Esophagus muscularis mucosa (tissue), 3 donors: ENCODE measurements at regions not wholly inside any gene's neighbourhood (a gene's known extent, or its start where the extent isn't known, plus 50 kb on each side); places are given as distances from the start of the nearest gene placed in this dataset.

Source experiments
- CTCF ChIP-seq, 3 experiments: fragments of 200-600 bp in 2 of 3; fragments of 450-650 bp in 1 of 3; sonication (generic) in 2 of 3; IDR thresholded peaks; one replicate each; pipeline ENCODE4 v1.5.1; 2017 to 2019; ENCODE audit warnings: antibody characterized with exemption in 3 of 3, mild to moderate bottlenecking in 2 of 3, moderate library complexity in 1 of 3
- POLR2A ChIP-seq: fragments of 450-650 bp; IDR thresholded peaks from one replicate; pipeline ENCODE4 v1.6.1; 2017; ENCODE audit warnings: antibody characterized with exemption, moderate library complexity, mild to moderate bottlenecking, low read depth

- TF ChIP-seq CTCF (IDR thresholded peaks at IDR 0.05) (no peak), POLR2A (no peak)
These were observed 229.9 kb downstream of the ADGRG6 start for GRCh38 chr6:142531727-142532126.
